ENCODE measurements at regions not wholly inside any gene's neighbourhood (a gene's known extent, or its start where the extent isn't known, plus 50 kb on each side); places are given as distances from the start of the nearest gene placed in this dataset.

- TF ChIP-seq CTCF (IDR thresholded peaks at IDR 0.05): no peak
Measured at GRCh38 chr1:112788054-112788453, 72.9 kb upstream of the PPM1J start.

- TF ChIP-seq CTCF (IDR thresholded peaks at IDR 0.05): no peak
Measured at GRCh38 chr1:112783059-112783458, 67.9 kb upstream of the PPM1J start.

GRCh38 chr1:112779665-112780526 lies 64.8 kb upstream of the PPM1J start:
- no peak for TF ChIP-seq CTCF (IDR thresholded peaks at IDR 0.05)

DNA sequence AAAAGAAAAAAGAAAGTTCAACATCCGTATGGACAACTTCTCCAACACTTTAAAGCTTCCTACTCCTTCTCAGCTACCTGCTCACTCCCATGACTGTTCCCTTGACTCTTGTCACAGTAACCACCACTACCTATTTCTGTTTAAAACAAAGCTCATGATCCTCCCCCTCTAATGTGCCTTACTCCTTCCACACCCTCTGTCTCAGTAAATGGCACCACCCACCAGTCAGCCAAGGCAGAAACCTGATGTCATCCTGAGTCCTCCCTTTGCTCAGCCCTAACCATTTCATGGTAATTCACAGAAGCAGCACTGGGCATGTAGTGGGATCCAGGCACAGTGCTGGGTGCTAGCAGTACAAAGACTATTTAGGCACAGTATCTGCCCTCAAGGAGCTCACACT lies 63.0 kb upstream of the PPM1J start:
- no peak for TF ChIP-seq CTCF (IDR thresholded peaks at IDR 0.05)

- TF ChIP-seq CTCF (IDR thresholded peaks at IDR 0.05): no peak
Measured at GRCh38 chr1:112776688-112777087, 61.6 kb upstream of the PPM1J start.

GRCh38 chr1:112772781-112773180 lies 57.6 kb upstream of the PPM1J start:
- TF ChIP-seq CTCF (IDR thresholded peaks at IDR 0.05): no peak

GRCh38 chr1:112770724-112771123 lies 55.6 kb upstream of the PPM1J start:
- TF ChIP-seq CTCF (IDR thresholded peaks at IDR 0.05): no peak

All from LNCAP (cell line).